ENCODE measurements at regions not wholly inside any gene's neighbourhood (a gene's known extent, or its start where the extent isn't known, plus 50 kb on each side); places are given as distances from the start of the nearest gene placed in this dataset.

DNA sequence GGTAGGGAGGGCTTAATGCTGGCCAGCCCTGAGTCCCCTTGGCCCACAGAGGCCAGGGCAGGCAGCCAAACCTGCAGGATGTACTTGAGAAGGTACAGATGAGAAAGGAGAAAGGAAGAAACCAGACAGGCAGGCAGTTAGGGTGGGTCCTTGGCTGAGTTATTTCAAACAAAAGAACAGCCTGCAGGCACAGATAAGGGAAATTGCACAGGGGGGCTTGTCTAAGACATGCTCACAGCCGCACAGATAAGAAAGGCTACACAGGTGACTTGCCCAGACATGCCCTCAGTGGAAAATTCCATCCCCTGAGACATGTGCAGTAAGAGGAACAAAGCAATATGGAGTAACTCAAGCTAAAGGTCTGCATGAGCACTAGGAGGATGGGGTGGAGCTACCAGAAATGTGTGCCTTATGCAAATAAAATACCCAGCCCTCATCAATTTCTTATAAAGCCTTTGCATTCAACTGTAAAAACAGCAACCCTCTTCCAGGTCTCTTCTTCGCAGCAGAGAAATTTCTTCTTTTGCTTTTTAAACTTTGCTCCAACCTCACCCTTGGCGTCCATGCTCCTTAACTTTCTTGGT, 158.2 kb upstream of the RGS6 start:
- TF ChIP-seq, protein P1, sequence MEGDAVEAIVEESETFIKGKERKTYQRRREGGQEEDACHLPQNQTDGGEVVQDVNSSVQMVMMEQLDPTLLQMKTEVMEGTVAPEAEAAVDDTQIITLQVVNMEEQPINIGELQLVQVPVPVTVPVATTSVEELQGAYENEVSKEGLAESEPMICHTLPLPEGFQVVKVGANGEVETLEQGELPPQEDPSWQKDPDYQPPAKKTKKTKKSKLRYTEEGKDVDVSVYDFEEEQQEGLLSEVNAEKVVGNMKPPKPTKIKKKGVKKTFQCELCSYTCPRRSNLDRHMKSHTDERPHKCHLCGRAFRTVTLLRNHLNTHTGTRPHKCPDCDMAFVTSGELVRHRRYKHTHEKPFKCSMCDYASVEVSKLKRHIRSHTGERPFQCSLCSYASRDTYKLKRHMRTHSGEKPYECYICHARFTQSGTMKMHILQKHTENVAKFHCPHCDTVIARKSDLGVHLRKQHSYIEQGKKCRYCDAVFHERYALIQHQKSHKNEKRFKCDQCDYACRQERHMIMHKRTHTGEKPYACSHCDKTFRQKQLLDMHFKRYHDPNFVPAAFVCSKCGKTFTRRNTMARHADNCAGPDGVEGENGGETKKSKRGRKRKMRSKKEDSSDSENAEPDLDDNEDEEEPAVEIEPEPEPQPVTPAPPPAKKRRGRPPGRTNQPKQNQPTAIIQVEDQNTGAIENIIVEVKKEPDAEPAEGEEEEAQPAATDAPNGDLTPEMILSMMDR (conservative IDR thresholded peaks at IDR 0.05; ENCODE audit: low read length): no peak
- no peak overlapping the region for H3K4me3 ChIP-seq (ENCODE audit: low read length)
- no peak for DNase-seq (ENCODE audit: low read depth)

DNA sequence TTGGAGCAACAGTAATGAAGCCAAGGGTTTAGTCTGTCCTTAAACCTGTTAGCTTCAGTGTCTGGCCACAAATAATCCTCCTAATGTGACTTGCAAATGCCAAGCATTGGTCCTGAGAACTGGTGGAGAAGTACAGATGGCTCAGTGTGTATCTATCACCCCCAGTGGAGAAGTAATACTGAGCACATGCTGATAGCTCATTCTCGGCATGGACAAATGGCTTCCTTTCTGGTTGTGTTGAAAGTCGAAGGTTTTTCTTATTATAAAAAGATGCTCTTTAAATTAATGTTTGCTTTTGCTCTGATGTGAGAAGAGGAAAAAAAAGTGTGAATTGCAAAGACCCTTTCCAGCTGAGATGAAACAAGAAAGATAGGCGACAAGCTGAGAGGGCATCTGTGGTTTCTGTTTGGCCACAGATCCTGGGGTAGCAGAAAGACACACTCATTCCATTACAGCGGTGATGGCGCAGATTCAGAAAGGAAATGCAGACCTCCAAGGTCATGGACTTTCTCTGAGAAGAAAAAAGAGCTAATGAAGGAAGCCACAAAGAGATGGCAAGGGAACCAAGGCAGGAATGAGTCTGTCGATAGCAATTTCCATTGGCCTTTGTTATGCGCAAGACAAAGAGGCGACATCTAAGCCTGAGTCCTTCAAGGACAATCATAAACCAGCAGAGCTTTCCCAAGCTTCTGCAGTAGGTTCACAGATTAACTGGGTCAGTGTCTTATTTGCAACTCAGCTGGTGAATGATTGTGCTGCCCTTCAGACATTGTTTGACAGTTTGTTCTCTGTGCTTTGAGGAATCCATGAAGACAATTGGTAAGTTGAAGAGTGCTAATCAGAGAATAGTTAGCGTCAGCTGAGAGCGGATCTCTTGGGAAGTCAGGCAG, 155.5 kb upstream of the RGS6 start:
- DNase-seq (ENCODE audit: low read depth): peak; percentile 4
- no peak overlapping the region for H3K4me3 ChIP-seq (ENCODE audit: low read length)
- TF ChIP-seq, protein P1 (conservative IDR thresholded peaks at IDR 0.05; ENCODE audit: low read length): no peak; the same call in 1 of the 2 replicates

DNA sequence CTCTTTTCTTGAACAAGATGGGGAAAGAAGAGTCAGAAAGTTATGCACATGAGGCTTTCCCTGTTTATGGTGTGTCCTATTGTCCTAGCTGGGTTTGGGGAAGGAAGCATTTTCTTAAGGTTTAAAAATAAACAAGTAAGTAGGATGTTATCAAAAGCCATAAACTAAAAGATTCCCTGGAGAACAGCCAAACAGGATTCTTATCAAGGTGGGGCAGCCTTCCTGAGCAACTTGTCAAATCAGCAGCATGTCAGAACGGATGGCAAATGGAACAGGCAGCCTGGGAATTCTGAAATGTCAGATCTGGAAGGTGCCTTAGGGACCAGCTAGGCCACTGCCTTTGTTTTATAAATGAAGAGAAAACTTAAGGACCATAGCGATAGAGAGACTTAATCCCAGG, 152.2 kb upstream of the RGS6 start:
- TF ChIP-seq, protein P1 (conservative IDR thresholded peaks at IDR 0.05; ENCODE audit: low read length): no peak
- no peak overlapping the region for H3K4me3 ChIP-seq (ENCODE audit: low read length)
- no peak for DNase-seq (ENCODE audit: low read depth)

DNA sequence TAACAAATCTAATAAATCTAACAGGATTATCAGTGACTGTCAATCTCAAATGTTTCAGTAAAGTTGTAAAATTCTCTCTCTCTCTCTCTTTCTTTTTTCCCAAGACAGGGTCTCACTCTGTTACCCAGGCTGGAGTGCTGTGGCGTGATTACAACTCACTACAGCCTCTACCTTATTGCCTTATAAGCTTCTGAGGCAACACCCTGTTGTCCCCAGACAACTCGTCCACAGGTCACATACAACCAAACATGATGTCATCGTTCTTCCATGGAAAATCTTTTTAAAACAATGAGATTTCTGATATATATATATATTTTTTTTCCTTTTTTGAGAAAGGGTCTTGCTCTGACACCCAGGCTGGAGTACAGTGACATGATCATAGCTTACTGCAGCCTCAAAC, 151.4 kb upstream of the RGS6 start:
- TF ChIP-seq, protein P1 (conservative IDR thresholded peaks at IDR 0.05; ENCODE audit: low read length): no peak
- no peak for DNase-seq (ENCODE audit: low read depth)

DNA sequence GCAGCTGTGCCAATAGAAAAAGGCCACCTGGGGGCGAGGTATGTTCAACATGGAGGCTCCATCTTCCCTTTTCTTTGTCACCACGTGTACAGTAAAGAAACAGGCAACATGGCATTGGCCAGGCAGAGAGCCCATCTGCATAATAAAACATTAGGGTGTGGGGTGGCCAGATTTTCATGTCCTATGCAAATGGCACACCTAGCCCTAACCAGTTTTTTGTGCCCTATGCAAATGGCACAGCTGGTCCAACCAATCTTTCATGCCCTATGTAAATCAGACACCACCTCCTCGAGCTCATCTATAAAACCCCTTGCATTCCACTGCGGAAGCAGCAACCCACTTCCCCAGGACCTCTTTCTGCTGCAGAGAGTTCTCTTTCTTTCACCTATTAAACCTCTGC, 149.1 kb upstream of the RGS6 start:
- no peak for DNase-seq (ENCODE audit: low read depth)
- H3K4me3 ChIP-seq (ENCODE audit: low read length): no peak overlapping the region
- TF ChIP-seq, protein P1 (conservative IDR thresholded peaks at IDR 0.05; ENCODE audit: low read length): no peak

More for the DNA sequence above, 151.4 kb upstream of the RGS6 start:
- H3K4me3 ChIP-seq (ENCODE audit: low read length): no peak overlapping the region

DNA sequence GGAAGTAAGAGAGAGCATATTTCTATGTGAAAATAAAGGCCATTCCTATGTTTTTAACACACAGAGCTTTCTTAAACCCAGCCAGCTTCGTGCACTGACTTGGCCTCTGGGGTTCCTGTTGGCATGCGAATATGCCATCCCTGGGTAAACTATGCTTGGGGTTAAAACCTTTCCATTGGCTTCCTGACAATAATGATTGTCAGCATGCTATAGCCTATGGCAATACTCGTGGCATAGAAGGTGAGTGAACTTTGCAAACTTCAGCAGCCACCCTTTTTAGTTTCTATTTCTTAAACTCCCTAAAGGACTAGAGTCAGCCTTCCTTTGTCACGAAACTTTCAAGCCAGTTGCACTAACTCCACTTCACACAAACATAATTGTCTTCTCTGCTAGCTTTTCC, 148.4 kb upstream of the RGS6 start:
- no peak overlapping the region for H3K4me3 ChIP-seq (ENCODE audit: low read length)
- DNase-seq (ENCODE audit: low read depth): no peak
- TF ChIP-seq, protein P1 (conservative IDR thresholded peaks at IDR 0.05; ENCODE audit: low read length): no peak

DNA sequence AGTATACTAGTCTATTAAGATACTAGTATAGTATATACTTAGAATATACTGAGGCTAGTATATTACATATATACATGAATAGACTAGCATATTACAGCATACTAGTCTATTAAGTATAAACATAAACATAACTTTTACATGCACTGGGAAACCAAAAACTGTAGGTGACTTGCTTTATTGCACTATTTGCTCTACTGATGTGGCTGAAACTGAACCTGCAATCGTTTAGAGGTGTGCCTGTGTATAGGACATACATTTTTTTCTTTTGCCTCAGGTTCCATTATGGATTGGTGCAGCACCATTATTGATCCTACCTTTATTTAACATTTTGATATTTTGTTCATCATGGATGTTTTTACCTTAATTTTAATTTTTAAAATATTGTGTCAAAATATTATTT, 143.2 kb upstream of the RGS6 start:
- TF ChIP-seq, protein P1 (conservative IDR thresholded peaks at IDR 0.05; ENCODE audit: low read length): no peak
- H3K4me3 ChIP-seq (ENCODE audit: low read length): no peak overlapping the region
- DNase-seq (ENCODE audit: low read depth): no peak
